Mesothelial cell of epicardium (in vitro differentiated cells): ENCODE measurements at regions not wholly inside any gene's neighbourhood (a gene's known extent, or its start where the extent isn't known, plus 50 kb on each side); places are given as distances from the start of the nearest gene placed in this dataset.

ENCODE experiments used
- DNase-seq, 2 experiments: peaks; one replicate each; pipeline ENCODE4 v3.0.0; 2021; ENCODE audit warnings: low spot score in 2 of 2; ENCODE audit not compliant: unreplicated experiment in 2 of 2
- H3K27ac Mint-ChIP-seq: 2 replicates; pipeline ENCODE4 v1.8.0; 2021; ENCODE audit warnings: mixed read lengths
- H3K27me3 Mint-ChIP-seq: 2 replicates; pipeline ENCODE4 v1.8.0; 2021; ENCODE audit warnings: low read depth, mixed read lengths
- H3K36me3 Mint-ChIP-seq: 2 replicates; pipeline ENCODE4 v1.8.0; 2021; ENCODE audit warnings: mixed read lengths
- H3K4me1 Mint-ChIP-seq: 2 replicates; pipeline ENCODE4 v1.8.0; 2021; ENCODE audit warnings: mixed read lengths
- H3K4me3 Mint-ChIP-seq: 2 replicates; pipeline ENCODE4 v1.8.0; 2021; ENCODE audit warnings: mild to moderate bottlenecking, moderate library complexity, mixed read lengths
- H3K9me3 Mint-ChIP-seq: 2 replicates; pipeline ENCODE4 v1.8.0; 2021; ENCODE audit warnings: mixed read lengths
- CTCF ChIP-seq: fragments of 200-600 bp; sonication (generic); IDR thresholded peaks from one replicate; pipeline ENCODE4 v1.5.0; 2021; ENCODE audit warnings: antibody characterized with exemption; ENCODE audit not compliant: unreplicated experiment

GRCh38 chr2:16204886-16205620 is 264.7 kb downstream of the MYCN start:
- DNase-seq = no peak
- Mint-ChIP-seq H3K36me3 (no peaks in the 10 kb centered on the region), H3K9me3 (peaks cover 6% of the 10 kb centered on the region), H3K4me1 (no peaks in the 10 kb centered on the region), H3K27me3 (no peaks in the 10 kb centered on the region), H3K27ac (no peak overlapping the region), H3K4me3 (no peak overlapping the region)
- no peak for TF ChIP-seq CTCF

- no peak overlapping the region for H3K4me3 Mint-ChIP-seq
- no peak for DNase-seq
- H3K9me3 Mint-ChIP-seq = peaks cover 6% of the 10 kb centered on the region
- no peaks in the 10 kb centered on the region for H3K4me1 Mint-ChIP-seq
- TF ChIP-seq CTCF = no peak
- H3K27me3 Mint-ChIP-seq = no peaks in the 10 kb centered on the region
- no peak overlapping the region for H3K27ac Mint-ChIP-seq
- H3K36me3 Mint-ChIP-seq = no peaks in the 10 kb centered on the region
Observed at GRCh38 chr2:16204251-16204650, 263.9 kb downstream of the MYCN start.

GRCh38 chr2:16203691-16204090 is 263.3 kb downstream of the MYCN start:
- DNase-seq = no peak
- no peaks in the 10 kb centered on the region for H3K27me3 Mint-ChIP-seq

GRCh38 chr2:16203069-16203468 is 262.7 kb downstream of the MYCN start:
- no peak overlapping the region for H3K4me3 Mint-ChIP-seq
- no peak for DNase-seq
- H3K36me3 Mint-ChIP-seq = no peaks in the 10 kb centered on the region
- no peak for TF ChIP-seq CTCF
- H3K4me1 Mint-ChIP-seq = peaks cover 7% of the 10 kb centered on the region
- H3K27me3 Mint-ChIP-seq = no peaks in the 10 kb centered on the region
- no peak overlapping the region for H3K27ac Mint-ChIP-seq
- H3K9me3 Mint-ChIP-seq = peaks cover 6% of the 10 kb centered on the region

More at GRCh38 chr2:16203691-16204090, 263.3 kb downstream of the MYCN start:
- no peak for TF ChIP-seq CTCF
- Mint-ChIP-seq H3K4me3 (no peak overlapping the region), H3K36me3 (no peaks in the 10 kb centered on the region), H3K27ac (no peak overlapping the region), H3K4me1 (peaks cover 2% of the 10 kb centered on the region), H3K9me3 (peaks cover 6% of the 10 kb centered on the region)

- H3K36me3 Mint-ChIP-seq = no peaks in the 10 kb centered on the region
- no peak for TF ChIP-seq CTCF
- H3K4me3 Mint-ChIP-seq = no peak overlapping the region
- no peak for DNase-seq
- H3K27ac Mint-ChIP-seq = no peak overlapping the region
- peaks cover 12% of the 10 kb centered on the region for H3K4me1 Mint-ChIP-seq
- H3K27me3 Mint-ChIP-seq = no peaks in the 10 kb centered on the region
- peaks cover 4% of the 10 kb centered on the region for H3K9me3 Mint-ChIP-seq
Observed at GRCh38 chr2:16202266-16203020, 262.1 kb downstream of the MYCN start.
